ENCODE measurements at regions not wholly inside any gene's neighbourhood (a gene's known extent, or its start where the extent isn't known, plus 50 kb on each side); places are given as distances from the start of the nearest gene placed in this dataset.

DNA sequence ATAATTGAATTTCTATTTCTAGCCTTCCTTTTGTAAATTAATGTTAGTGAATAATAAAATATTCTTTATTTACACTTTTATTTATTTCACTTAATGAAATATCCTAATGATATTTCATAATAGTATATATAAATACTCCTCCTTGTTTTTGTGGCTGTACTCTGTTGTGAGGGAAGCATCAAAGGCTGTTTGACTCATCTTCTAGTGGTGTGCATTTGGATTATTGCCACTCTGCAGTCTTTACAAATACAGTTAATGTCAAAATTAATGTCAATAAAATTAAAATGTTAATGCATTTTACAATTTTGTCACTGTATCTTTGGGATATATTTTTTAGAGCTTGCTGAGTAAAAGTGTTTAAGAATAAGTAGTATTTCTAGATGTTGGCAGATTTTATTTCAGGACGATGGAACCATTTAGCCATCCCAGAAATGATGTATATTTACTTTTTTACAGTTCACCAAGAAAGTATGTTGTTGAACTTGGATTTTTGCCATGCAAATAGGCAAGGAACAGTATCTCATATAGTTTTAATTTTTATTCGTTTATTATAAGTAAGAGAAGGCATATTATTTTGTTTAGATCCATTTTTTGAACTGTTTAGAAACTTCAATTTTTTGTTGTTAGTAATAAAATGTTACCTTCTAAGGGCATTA, 281.2 kb upstream of the SLITRK6 start:
- POLR2A ChIA-PET: no interaction called here
- CTCF ChIA-PET: no interaction called here
- Histone ChIP-seq H3K27me3 (ENCODE audit: control insufficient read depth, insufficient read depth, low read length) (no peaks in the 10 kb centered on the region), H3K4me3 (ENCODE audit: low read depth, low read length) (no peak overlapping the region), H3K36me3 (ENCODE audit: control insufficient read depth, insufficient read depth, low read length) (no peaks in the 10 kb centered on the region)
- no peak for DNase-seq (ENCODE audit: low read depth)
- no peak for TF ChIP-seq CTCF (IDR thresholded peaks at IDR 0.05; ENCODE audit: insufficient read depth, low read depth, low read length)

- no peak for DNase-seq (ENCODE audit: low read depth)
- Histone ChIP-seq H3K27me3 (ENCODE audit: control insufficient read depth, insufficient read depth, low read length) (no peaks in the 10 kb centered on the region), H3K36me3 (ENCODE audit: control insufficient read depth, insufficient read depth, low read length) (no peaks in the 10 kb centered on the region), H3K4me3 (ENCODE audit: low read depth, low read length) (no peak overlapping the region)
- POLR2A ChIA-PET: no interaction called here
- CTCF ChIA-PET: interaction anchor here (0.6 kb wide), 1 partner anchor 16 kb away, joined by 3 read pairs; no protein-coding TSS in a partner anchor
- TF ChIP-seq CTCF (IDR thresholded peaks at IDR 0.05; ENCODE audit: insufficient read depth, low read depth, low read length): no peak
Observed at GRCh38 chr13:86066611-86067365, 267.6 kb upstream of the SLITRK6 start.

DNA sequence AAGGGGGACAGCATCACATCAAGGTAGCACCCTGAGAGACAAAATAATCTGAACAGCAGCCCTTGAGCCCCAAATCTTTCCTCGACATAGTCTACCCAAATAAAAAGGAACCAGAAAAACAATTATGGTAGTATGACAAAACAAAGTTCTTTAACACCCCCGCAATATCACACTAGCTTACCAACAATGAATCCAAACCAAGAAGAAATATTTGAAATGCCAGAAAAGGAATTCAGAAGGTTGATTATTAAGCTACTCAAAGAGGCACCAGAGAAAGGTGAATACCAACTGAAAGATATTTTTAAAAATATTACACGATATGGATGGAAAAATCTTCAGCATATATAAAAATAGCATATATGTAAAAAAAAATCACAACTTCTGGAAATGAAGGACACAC, 252.9 kb upstream of the SLITRK6 start:
- Histone ChIP-seq H3K27me3 (ENCODE audit: control insufficient read depth, insufficient read depth, low read length) (no peaks in the 10 kb centered on the region), H3K36me3 (ENCODE audit: control insufficient read depth, insufficient read depth, low read length) (no peaks in the 10 kb centered on the region), H3K4me3 (ENCODE audit: low read depth, low read length) (no peak overlapping the region)
- DNase-seq (ENCODE audit: low read depth): no peak
- POLR2A ChIA-PET: no interaction called here
- CTCF ChIA-PET: no interaction called here
- TF ChIP-seq CTCF (IDR thresholded peaks at IDR 0.05; ENCODE audit: insufficient read depth, low read depth, low read length): no peak

DNA sequence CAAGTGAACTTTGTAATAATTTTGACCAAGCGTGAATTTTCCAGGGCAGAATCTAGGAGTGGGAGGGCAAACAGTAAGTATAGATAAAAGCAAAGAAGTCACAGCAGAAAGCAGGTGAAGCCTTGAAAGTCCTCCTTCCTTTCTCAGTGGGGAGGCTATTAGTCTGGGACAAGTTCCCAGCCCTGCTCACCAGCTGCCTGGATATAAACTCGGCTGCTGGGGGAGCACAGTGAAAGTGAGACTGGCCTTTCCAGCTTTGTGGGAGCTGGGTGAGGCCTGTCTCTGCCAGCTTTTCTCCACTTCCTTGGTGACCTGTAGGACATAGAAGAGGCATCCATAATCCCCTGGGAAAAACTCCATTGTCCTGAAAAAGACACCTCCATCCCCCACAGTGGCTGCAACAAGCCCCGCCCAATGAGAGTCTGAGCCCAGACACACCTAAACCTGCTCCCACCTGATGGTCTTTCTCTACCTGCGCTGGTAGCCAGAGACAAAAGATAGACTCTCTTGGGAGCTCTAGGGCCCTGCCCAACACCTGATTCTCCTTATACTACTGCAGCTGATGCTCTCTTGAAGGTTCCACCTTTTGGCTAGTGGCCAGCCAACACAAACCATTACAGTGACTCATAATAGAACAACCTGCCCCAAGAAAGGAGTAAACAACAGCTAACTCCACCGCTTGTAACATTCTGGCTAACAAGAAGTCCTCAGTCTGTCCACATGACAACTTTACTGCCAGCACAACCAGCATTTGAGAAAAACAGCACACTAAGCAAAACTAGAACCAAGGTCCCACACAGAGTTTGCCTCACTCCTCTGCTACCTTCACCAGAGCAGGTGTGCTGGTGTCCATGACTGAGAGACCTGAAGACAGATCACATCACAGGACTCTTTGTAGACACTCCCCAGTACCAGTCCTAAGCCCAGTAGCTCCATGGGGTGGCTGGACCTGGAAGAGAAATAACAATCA, 252.2 kb upstream of the SLITRK6 start:
- no peaks in the 10 kb centered on the region for H3K36me3 ChIP-seq (ENCODE audit: control insufficient read depth, insufficient read depth, low read length)
- H3K4me3 ChIP-seq (ENCODE audit: low read depth, low read length): no peak overlapping the region
- H3K27me3 ChIP-seq (ENCODE audit: control insufficient read depth, insufficient read depth, low read length): no peaks in the 10 kb centered on the region
- ChIA-PET CTCF (interaction anchor here (0.6 kb wide), 1 partner anchor 15 kb away, joined by 3 read pairs; no protein-coding TSS in a partner anchor), POLR2A (no interaction called here)
- DNase-seq (ENCODE audit: low read depth): no peak
- no peak for TF ChIP-seq CTCF (IDR thresholded peaks at IDR 0.05; ENCODE audit: insufficient read depth, low read depth, low read length)

GRCh38 chr13:86038490-86038889, 239.3 kb upstream of the SLITRK6 start:
- Histone ChIP-seq H3K27me3 (ENCODE audit: control insufficient read depth, insufficient read depth, low read length) (no peaks in the 10 kb centered on the region), H3K4me3 (ENCODE audit: low read depth, low read length) (no peak overlapping the region), H3K36me3 (ENCODE audit: control insufficient read depth, insufficient read depth, low read length) (no peaks in the 10 kb centered on the region)
- no peak for TF ChIP-seq CTCF (IDR thresholded peaks at IDR 0.05; ENCODE audit: insufficient read depth, low read depth, low read length)
- CTCF ChIA-PET: no interaction called here
- DNase-seq (ENCODE audit: low read depth): no peak
- POLR2A ChIA-PET: no interaction called here

All from BJ (cell line).